Astrocyte of the spinal cord (primary cell): ENCODE measurements at regions not wholly inside any gene's neighbourhood (a gene's known extent, or its start where the extent isn't known, plus 50 kb on each side); places are given as distances from the start of the nearest gene placed in this dataset.

ENCODE experiments used
- DNase-seq: peaks from one replicate; pipeline ENCODE4 v3.0.0; 2011; ENCODE audit warnings: low read depth, low spot score
- H3K4me3 ChIP-seq: 2 replicates; pipeline ENCODE4 v1.5.1; 2011; ENCODE audit warnings: low read depth, mild to moderate bottlenecking, low read length, moderate library complexity
- in situ Hi-C: cut with HindIII; loops from 2 replicates; pipeline ENCODE4 v1.10.0; 2017; ENCODE audit warnings: low sequenced_read_pairs
- TF ChIP-seq, protein P1 (sequence below): IDR thresholded peaks from 2 replicates; pipeline ENCODE4 v1.5.1; 2012; ENCODE audit warnings: low read depth, mild to moderate bottlenecking, low read length, inconsistent platforms

DNA sequence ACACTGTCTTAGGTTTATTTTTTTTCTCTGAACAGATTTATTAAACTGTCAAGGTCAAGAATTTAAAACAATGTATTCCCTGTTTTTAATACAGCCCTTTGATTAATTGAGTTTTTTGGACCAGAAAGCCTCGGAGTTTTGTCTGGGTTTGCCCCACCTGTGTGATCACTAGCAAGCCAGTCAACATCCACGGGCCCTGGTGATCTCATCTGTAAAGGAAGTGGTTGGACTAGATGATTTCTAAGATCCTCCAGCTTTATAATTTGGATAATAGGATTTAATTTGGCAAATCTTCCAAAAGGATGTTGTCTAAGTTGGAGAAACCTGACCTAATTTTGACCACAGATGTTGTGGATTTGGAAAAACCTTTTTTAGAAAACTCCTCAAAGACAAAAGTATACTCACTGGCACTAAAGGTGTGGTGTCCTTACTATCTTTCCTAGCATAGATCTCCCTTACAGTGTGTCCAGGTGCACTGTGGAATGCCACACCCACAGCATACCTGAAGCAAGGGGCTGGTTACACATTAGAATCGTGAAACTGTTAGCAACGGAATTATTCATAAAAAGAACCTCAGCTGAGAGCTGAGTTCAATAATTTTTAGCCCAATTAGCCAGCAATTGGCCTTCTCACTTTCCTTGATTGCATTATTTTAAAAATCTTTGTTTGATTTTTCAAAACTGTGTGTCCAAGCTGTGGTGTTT is 195.6 kb upstream of the ELL2 start:
- no peak for DNase-seq
- TF ChIP-seq, protein P1, sequence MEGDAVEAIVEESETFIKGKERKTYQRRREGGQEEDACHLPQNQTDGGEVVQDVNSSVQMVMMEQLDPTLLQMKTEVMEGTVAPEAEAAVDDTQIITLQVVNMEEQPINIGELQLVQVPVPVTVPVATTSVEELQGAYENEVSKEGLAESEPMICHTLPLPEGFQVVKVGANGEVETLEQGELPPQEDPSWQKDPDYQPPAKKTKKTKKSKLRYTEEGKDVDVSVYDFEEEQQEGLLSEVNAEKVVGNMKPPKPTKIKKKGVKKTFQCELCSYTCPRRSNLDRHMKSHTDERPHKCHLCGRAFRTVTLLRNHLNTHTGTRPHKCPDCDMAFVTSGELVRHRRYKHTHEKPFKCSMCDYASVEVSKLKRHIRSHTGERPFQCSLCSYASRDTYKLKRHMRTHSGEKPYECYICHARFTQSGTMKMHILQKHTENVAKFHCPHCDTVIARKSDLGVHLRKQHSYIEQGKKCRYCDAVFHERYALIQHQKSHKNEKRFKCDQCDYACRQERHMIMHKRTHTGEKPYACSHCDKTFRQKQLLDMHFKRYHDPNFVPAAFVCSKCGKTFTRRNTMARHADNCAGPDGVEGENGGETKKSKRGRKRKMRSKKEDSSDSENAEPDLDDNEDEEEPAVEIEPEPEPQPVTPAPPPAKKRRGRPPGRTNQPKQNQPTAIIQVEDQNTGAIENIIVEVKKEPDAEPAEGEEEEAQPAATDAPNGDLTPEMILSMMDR = no peak
- in situ Hi-C loops = no loop called here
- H3K4me3 ChIP-seq = no peak overlapping the region

DNA sequence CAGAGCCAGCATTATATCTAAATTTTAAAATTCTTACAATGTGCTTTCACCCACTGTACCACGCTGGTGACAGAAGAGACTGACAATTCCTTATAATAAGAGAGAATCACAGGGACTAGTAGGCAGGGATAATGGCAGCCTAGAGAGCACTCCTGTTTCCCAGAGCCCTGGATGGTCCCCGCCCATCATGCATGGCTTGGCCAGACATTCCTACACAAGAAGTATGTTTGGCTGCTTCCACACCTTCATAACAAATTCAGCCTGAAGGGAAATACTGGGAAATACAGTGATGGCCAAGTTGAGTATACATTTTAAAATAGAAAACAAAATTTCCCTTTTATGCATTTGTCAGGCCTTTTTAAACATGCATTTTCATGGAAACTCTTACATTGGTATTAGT is 193.5 kb upstream of the ELL2 start:
- TF ChIP-seq, protein P1 = no peak
- no peak for DNase-seq
- in situ Hi-C loops = no loop called here
- no peak overlapping the region for H3K4me3 ChIP-seq

DNA sequence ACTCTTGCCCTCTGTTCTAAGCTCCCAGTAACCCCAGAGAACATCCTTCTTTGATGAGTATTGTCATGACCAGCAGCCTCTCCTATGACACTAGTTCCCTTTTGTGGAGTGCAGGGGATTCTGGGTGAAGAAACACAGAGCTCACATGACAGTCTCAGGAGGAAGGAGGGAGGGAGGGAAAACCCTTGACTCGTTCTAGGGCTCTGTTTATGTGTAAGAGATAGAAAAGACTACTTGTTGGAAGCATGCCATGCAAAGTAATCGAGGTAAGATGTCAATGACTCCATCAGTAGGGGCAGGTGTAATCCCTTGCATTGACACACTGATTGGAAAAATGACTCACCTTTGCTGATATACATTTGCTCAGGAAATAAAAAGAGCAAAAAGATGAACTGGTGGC is 190.2 kb upstream of the ELL2 start:
- DNase-seq = no peak
- H3K4me3 ChIP-seq = no peak overlapping the region
- in situ Hi-C loops = no loop called here
- TF ChIP-seq, protein P1 = no peak

DNA sequence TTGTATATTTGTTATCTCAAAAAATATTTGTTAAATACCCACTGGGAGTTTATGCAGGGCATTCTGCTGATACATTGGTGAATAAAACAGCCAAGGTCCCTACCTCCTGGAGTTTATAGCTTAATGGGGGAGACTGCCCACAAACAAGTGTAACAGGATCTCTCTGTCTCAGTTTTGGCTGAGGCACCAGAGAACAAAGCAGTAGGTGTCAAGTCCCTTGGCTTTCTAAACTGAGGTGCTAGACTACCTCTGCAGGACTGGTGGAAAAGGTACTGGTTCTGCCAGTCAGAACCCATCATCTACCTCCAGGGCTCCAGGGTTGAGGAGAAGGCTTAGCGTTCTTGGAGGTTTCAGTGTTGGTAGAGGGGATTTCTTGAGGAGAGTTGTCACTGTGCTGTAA is 188.4 kb upstream of the ELL2 start:
- in situ Hi-C loops = no loop called here
- DNase-seq = no peak
- TF ChIP-seq, protein P1 = no peak
- H3K4me3 ChIP-seq = no peak overlapping the region

DNA sequence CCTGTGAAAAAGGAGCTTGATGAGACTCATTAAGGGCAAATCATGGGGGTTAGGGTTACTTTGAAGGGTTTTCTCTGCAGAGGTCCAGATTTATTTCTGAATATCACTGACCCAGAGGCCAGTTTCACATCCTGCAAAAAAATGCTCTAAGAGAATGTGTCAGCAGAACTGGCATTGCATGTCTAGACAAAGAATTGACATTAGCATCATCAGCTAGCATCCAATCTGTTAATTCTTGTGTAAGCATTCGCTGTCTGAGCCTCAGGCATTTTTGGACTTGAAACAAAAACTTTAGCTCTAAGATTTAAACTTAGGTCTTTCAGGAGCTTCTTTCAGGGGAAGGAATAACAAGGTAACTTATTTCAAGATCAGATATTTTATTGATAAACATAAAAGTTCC is 187.9 kb upstream of the ELL2 start:
- in situ Hi-C loops = no loop called here
- H3K4me3 ChIP-seq = no peak overlapping the region
- TF ChIP-seq, protein P1 = no peak
- no peak for DNase-seq

DNA sequence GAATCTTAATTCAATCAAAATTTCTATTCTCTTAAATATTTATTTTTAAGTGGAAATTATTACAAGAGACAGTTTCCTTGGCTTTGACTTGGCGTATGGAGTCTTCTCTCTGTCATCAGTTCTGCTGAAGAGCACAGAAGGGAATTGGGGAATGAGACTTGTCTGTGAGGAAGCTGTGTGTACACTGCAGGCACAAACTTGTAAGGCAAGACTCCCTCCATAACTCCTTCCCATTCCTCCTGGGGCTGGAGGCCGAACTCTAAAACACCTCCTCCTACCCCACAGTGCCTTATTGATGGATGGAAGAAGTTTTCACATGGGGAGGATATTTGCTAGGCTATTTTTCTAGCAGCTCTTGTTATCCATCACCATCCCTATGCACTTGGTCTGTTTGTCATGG is 187.4 kb upstream of the ELL2 start:
- no peak for DNase-seq
- TF ChIP-seq, protein P1 = no peak
- in situ Hi-C loops = no loop called here
- no peak overlapping the region for H3K4me3 ChIP-seq
